GM18858 (cell line): ENCODE measurements at regions not wholly inside any gene's neighbourhood (a gene's known extent, or its start where the extent isn't known, plus 50 kb on each side); places are given as distances from the start of the nearest gene placed in this dataset.

Experiments used
- ATAC-seq: cut with Tn5 transposase; IDR thresholded peaks from one replicate; pipeline ENCODE4 v1.9.1; 2021; ENCODE audit not compliant: unreplicated experiment

- no peak for ATAC-seq
These were observed 141.6 kb upstream of the MAX start for GRCh38 chr14:65243766-65244442.

GRCh38 chr14:65249471-65250161 lies 147.3 kb upstream of the MAX start:
- ATAC-seq = no peak

- ATAC-seq = no peak
These were observed 147.8 kb upstream of the MAX start for GRCh38 chr14:65250162-65250495.

- no peak for ATAC-seq
These were observed 148.9 kb upstream of the MAX start for GRCh38 chr14:65251213-65251612.

GRCh38 chr14:65252482-65253255 lies 150.4 kb upstream of the MAX start:
- no peak for ATAC-seq

- ATAC-seq = no peak
These were observed 152.8 kb upstream of the MAX start for GRCh38 chr14:65255029-65255545.

- no peak for ATAC-seq
These were observed 153.5 kb upstream of the MAX start for GRCh38 chr14:65255583-65256461.

GRCh38 chr14:65256714-65257113 lies 154.4 kb upstream of the MAX start:
- ATAC-seq = no peak

- no peak for ATAC-seq
These were observed 155.1 kb upstream of the FUT8 start for GRCh38 chr14:65257425-65257824.

- no peak for ATAC-seq
These were observed 154.1 kb upstream of the FUT8 start for GRCh38 chr14:65258391-65258790.

GRCh38 chr14:65259000-65259399 lies 153.5 kb upstream of the FUT8 start:
- ATAC-seq = no peak

GRCh38 chr14:65260786-65261185 lies 151.7 kb upstream of the FUT8 start:
- no peak for ATAC-seq

- ATAC-seq = no peak
These were observed 151.1 kb upstream of the FUT8 start for GRCh38 chr14:65261425-65261920.

- ATAC-seq = no peak
These were observed 150.6 kb upstream of the FUT8 start for GRCh38 chr14:65261946-65262345.

- no peak for ATAC-seq
These were observed 149.2 kb upstream of the FUT8 start for GRCh38 chr14:65263177-65263788.

GRCh38 chr14:65267856-65268255 lies 144.7 kb upstream of the FUT8 start:
- no peak for ATAC-seq

GRCh38 chr14:65268594-65268993 lies 143.9 kb upstream of the FUT8 start:
- ATAC-seq = no peak

GRCh38 chr14:65269732-65270131 lies 142.8 kb upstream of the FUT8 start:
- no peak for ATAC-seq

- ATAC-seq = no peak
These were observed 135.5 kb upstream of the FUT8 start for GRCh38 chr14:65277027-65277426.

- no peak for ATAC-seq
These were observed 134.8 kb upstream of the FUT8 start for GRCh38 chr14:65277580-65278270.
